B cell (primary cell): ENCODE measurements at regions not wholly inside any gene's neighbourhood (a gene's known extent, or its start where the extent isn't known, plus 50 kb on each side); places are given as distances from the start of the nearest gene placed in this dataset.

Experiments
- ATAC-seq: fragments of 200-7000 bp; cut with Tn5 transposase; one replicate; pipeline ENCODE4 v1.10.0; 2021; ENCODE audit warnings: low read depth, mild to moderate bottlenecking, moderate number of reproducible peaks, moderate library complexity
- CTCF ChIA-PET: fragments of 350-600 bp; sonication (Branson Sonifier 250); formaldehyde crosslinking; loops from one replicate; lab custom pipeline; 2021; ENCODE audit warnings: antibody characterized with exemption, inconsistent platforms; lab: Charles Lee
- POLR2A ChIA-PET: fragments of 350-600 bp; sonication (Branson Sonifier 250); formaldehyde crosslinking; loops from one replicate; lab custom pipeline; 2021; ENCODE audit warnings: antibody characterized with exemption; lab: Charles Lee
- DNase-seq: peaks from one replicate; pipeline ENCODE4 v3.0.0; 2013
- H2AFZ ChIP-seq: 2 replicates; pipeline ENCODE4 v1.6.1; 2012; ENCODE audit warnings: mild to moderate bottlenecking, low read depth, low read length; ENCODE audit not compliant: insufficient read depth, poor library complexity, severe bottlenecking
- H3K27ac ChIP-seq, 2 donors: 1 replicate in 1 of 2; 2 replicates in 1 of 2; pipeline ENCODE4 v1.5.1; 2012 to 2013; ENCODE audit warnings: low read length in 2 of 2, mild to moderate bottlenecking in 2 of 2, moderate library complexity in 1 of 2
- H3K27me3 ChIP-seq, 4 experiments: fragments of 200-600 bp in 1 of 4; sonication (generic) in 1 of 4; replicated peaks in 1 of 4; 1 replicate in 2 of 4; 2 replicates in 2 of 4; pipeline versions ENCODE4 v1.6.1 to v1.7.0; 2013 to 2016; ENCODE audit warnings: low read length in 3 of 4, mild to moderate bottlenecking in 2 of 4, mixed read lengths in 1 of 4, moderate library complexity in 1 of 4; ENCODE audit not compliant: insufficient read depth in 4 of 4, control insufficient read depth in 3 of 4; ENCODE audit errors: control extremely low read depth in 1 of 4
- H3K36me3 ChIP-seq, 2 experiments: replicated peaks in 1 of 2; 1 replicate in 1 of 2; 2 replicates in 1 of 2; pipeline versions ENCODE4 v1.6.1 to v1.7.1; 2013; ENCODE audit warnings: low read length in 1 of 2; ENCODE audit not compliant: insufficient read depth in 2 of 2, control insufficient read depth in 1 of 2; ENCODE audit errors: control extremely low read depth in 1 of 2, extremely low read depth in 1 of 2
- H3K4me1 ChIP-seq, 2 donors: fragments of 200-600 bp in 1 of 2; sonication (generic) in 1 of 2; 1 replicate in 1 of 2; 2 replicates in 1 of 2; pipeline versions ENCODE4 v1.5.1 to v1.6.1; 2013 to 2017; ENCODE audit warnings: low read length in 2 of 2; ENCODE audit not compliant: control insufficient read depth in 2 of 2, insufficient read depth in 2 of 2
- H3K4me2 ChIP-seq: replicated peaks from 2 replicates; pipeline ENCODE3; 2012; ENCODE audit warnings: mild to moderate bottlenecking, low read depth, low read length; ENCODE audit not compliant: poor library complexity, severe bottlenecking
- H3K4me3 ChIP-seq, 5 experiments: fragments of 200-600 bp in 1 of 5; sonication (generic) in 1 of 5; 1 replicate in 3 of 5; 2 replicates in 2 of 5; pipeline versions ENCODE4 v1.5.1 to v1.7.0; 2011 to 2016; ENCODE audit warnings: low read length in 4 of 5, mild to moderate bottlenecking in 4 of 5, low read depth in 2 of 5, control low read depth in 1 of 5, moderate library complexity in 1 of 5; ENCODE audit not compliant: insufficient read depth in 1 of 5; ENCODE audit errors: control extremely low read depth in 1 of 5, extremely low read depth in 1 of 5
- H3K79me2 ChIP-seq: fragments of 200-600 bp; sonication (generic); one replicate; pipeline ENCODE4 v1.6.0; 2016; ENCODE audit warnings: low read length; ENCODE audit not compliant: control insufficient read depth, insufficient read depth
- H3K9ac ChIP-seq: fragments of 200-600 bp; sonication (generic); 2 replicates; pipeline ENCODE4 v1.6.1; 2017; ENCODE audit warnings: mild to moderate bottlenecking, low read length, moderate library complexity
- H3K9me3 ChIP-seq, 3 donors: one replicate each; pipeline versions ENCODE4 v1.6.1 to v1.7.1; 2013; ENCODE audit warnings: low read length in 2 of 3; ENCODE audit not compliant: control insufficient read depth in 2 of 3, insufficient read depth in 1 of 3; ENCODE audit errors: control extremely low read depth in 1 of 3
- H4K20me1 ChIP-seq: 2 replicates; pipeline ENCODE4 v1.6.0; 2012; ENCODE audit warnings: mild to moderate bottlenecking, low read length; ENCODE audit not compliant: insufficient read depth, control insufficient read depth, poor library complexity, severe bottlenecking
- H3K27ac Mint-ChIP-seq: one replicate; pipeline ENCODE4 v1.8.0; 2021; ENCODE audit warnings: mixed read lengths
- H3K27me3 Mint-ChIP-seq: one replicate; pipeline ENCODE4 v1.8.0; 2021; ENCODE audit warnings: mixed read lengths
- H3K4me1 Mint-ChIP-seq: one replicate; pipeline ENCODE4 v1.8.0; 2021; ENCODE audit warnings: mixed read lengths
- H3K4me3 Mint-ChIP-seq: one replicate; pipeline ENCODE4 v1.8.0; 2021; ENCODE audit warnings: mixed read lengths
- H3K9me3 Mint-ChIP-seq: one replicate; pipeline ENCODE4 v1.8.0; 2022; ENCODE audit warnings: mixed read lengths; ENCODE audit not compliant: insufficient read depth
- EZH2 ChIP-seq: IDR thresholded peaks from 2 replicates; pipeline ENCODE4 v1.6.1; 2012; ENCODE audit warnings: borderline replicate concordance, low read depth, mild to moderate bottlenecking, moderate library complexity, low read length; ENCODE audit not compliant: insufficient read depth, poor library complexity, severe bottlenecking
- WGBS: methylation state at CpG from one replicate; pipeline ENCODE4 v1.1.5; 2013; ENCODE audit warnings: missing lambda C conversion rate; ENCODE audit not compliant: insufficient coverage; 5-methylcytosine and 5-hydroxymethylcytosine counted together
- intact Hi-C: fragments of 100-400 bp; cut with micrococcal nuclease; formaldehyde crosslinking; loops from one replicate; pipeline ENCODE4 v1.10.0; 2022
- TF ChIP-seq, protein P1 (sequence below): fragments of 200-600 bp; IDR thresholded peaks from one replicate; pipeline ENCODE4 v1.8.0; 2022; ENCODE audit warnings: antibody characterized with exemption, mild to moderate bottlenecking

DNA sequence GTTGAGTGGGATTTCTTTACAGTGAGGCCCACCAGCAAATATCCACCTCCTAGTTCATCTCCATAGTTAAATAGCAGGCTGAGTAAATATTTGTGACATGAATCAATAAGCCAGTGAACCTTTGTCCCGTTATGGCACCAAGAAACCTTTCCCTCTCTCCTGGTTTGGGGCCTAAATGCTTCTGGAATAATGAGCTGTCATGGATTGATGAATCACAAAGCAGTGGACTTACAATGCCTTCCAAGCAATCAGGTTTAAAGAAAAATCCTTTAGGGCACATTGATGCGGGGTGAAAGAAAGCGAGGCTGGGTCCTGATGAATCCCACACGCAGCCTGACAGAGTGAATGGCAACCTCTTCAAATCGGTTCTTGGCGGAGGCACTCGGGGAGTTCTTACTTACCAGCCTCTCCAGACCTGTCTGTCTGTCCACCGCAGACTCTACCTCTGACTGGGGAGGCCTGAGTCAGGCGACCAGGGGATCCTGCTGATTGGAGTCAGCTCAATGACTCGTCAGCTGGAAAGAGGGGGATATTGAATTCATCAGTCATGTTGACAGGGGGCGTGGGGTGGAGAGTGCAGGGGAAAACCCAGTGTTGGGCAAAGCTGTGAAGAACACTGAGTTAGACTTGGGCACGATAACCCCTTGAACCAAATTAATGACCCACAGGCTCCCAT is 247.3 kb downstream of the PLPP3 start:
- H3K4me3 ChIP-seq, result no peak overlapping the region
- H3K79me2 ChIP-seq, result no peaks in the 10 kb centered on the region
- Mint-ChIP-seq H3K27me3 (no peaks in the 10 kb centered on the region), H3K9me3 (no peaks in the 10 kb centered on the region), H3K4me3 (no peak overlapping the region), H3K27ac (no peak overlapping the region), H3K4me1 (no peaks in the 10 kb centered on the region)
- no peak overlapping the region for H2AFZ ChIP-seq
- ChIA-PET POLR2A (no interaction called here), CTCF (no interaction called here)
- no peaks in the 10 kb centered on the region for H3K27me3 ChIP-seq
- no peaks in the 10 kb centered on the region for H4K20me1 ChIP-seq
- WGBS, result 95% methylated on average over 9 of the region's 12 CpGs
- H3K9ac ChIP-seq, result no peak overlapping the region
- no peaks in the 10 kb centered on the region for H3K9me3 ChIP-seq
- ATAC-seq (no peak), DNase-seq (no peak)
- H3K4me2 ChIP-seq, result no peak overlapping the region
- no peaks in the 10 kb centered on the region for H3K4me1 ChIP-seq
- intact Hi-C loops, result no loop called here
- H3K36me3 ChIP-seq, result no peaks in the 10 kb centered on the region
- TF ChIP-seq, protein P1, sequence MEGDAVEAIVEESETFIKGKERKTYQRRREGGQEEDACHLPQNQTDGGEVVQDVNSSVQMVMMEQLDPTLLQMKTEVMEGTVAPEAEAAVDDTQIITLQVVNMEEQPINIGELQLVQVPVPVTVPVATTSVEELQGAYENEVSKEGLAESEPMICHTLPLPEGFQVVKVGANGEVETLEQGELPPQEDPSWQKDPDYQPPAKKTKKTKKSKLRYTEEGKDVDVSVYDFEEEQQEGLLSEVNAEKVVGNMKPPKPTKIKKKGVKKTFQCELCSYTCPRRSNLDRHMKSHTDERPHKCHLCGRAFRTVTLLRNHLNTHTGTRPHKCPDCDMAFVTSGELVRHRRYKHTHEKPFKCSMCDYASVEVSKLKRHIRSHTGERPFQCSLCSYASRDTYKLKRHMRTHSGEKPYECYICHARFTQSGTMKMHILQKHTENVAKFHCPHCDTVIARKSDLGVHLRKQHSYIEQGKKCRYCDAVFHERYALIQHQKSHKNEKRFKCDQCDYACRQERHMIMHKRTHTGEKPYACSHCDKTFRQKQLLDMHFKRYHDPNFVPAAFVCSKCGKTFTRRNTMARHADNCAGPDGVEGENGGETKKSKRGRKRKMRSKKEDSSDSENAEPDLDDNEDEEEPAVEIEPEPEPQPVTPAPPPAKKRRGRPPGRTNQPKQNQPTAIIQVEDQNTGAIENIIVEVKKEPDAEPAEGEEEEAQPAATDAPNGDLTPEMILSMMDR, result no peak
- no peak for TF ChIP-seq EZH2
- no peak overlapping the region for H3K27ac ChIP-seq

DNA sequence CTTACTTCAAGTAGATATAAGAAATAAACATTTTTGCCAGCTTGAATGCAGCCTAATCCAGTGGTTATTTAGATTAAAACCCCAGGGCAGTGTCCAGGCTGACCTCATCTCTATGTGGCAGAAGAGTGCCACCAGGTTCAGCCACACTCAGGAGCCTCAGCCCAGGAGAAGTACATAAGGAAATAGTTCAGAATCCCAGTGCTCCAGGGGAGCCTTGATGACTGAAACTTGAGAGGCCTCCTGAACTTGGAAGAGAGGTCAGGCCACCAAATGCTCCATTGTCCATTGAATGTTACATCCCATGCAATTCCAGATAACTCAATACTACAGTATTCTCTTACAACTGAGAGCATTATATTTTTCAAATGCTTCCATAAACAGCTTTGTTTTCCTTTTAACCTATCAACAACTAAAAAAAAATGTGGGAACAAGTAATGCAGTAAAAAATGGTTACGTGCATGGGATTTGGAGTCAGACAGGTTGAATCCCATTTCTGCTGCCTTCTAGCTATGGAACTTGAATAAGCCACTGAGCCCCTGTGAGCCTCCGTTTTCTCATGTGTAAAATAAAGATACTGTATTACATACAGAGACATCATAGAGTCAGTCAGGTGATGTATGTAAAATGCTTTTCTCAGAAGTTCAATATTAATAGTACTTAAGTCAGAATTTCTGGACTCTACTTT is 248.0 kb downstream of the PLPP3 start:
- intact Hi-C loops, result no loop called here
- Mint-ChIP-seq H3K27ac (no peak overlapping the region), H3K27me3 (no peaks in the 10 kb centered on the region), H3K9me3 (no peaks in the 10 kb centered on the region), H3K4me3 (no peak overlapping the region), H3K4me1 (no peaks in the 10 kb centered on the region)
- H3K36me3 ChIP-seq, result no peaks in the 10 kb centered on the region
- H3K4me1 ChIP-seq, result no peaks in the 10 kb centered on the region
- H3K9ac ChIP-seq, result no peak overlapping the region
- no peaks in the 10 kb centered on the region for H4K20me1 ChIP-seq
- DNase-seq (no peak), ATAC-seq (no peak)
- no CpG with 5 or more reads among the region's 2 CpGs for WGBS
- H3K27ac ChIP-seq, result no peak overlapping the region
- H3K4me2 ChIP-seq, result no peak overlapping the region
- no peaks in the 10 kb centered on the region for H3K79me2 ChIP-seq
- no peak for TF ChIP-seq EZH2
- H3K27me3 ChIP-seq, result no peaks in the 10 kb centered on the region
- no peak overlapping the region for H3K4me3 ChIP-seq
- H2AFZ ChIP-seq, result no peak overlapping the region
- CTCF ChIA-PET, result no interaction called here
- no peaks in the 10 kb centered on the region for H3K9me3 ChIP-seq
- POLR2A ChIA-PET, result no interaction called here
